GM23338 (cell line): ENCODE measurements at regions not wholly inside any gene's neighbourhood (a gene's known extent, or its start where the extent isn't known, plus 50 kb on each side); places are given as distances from the start of the nearest gene placed in this dataset.

Experiments used
- ATAC-seq: fragments of 200-7000 bp; cut with Tn5 transposase; 3 replicates; pipeline ENCODE4 v1.9.1; 2020
- DNase-seq: peaks from one replicate; pipeline ENCODE4 v3.0.0-alpha.2; 2015; ENCODE audit warnings: low spot score
- H2AFZ ChIP-seq: fragments of 200-600 bp; sonication (generic); 2 replicates; pipeline ENCODE4 v1.8.0; 2016; ENCODE audit warnings: antibody characterized with exemption, mild to moderate bottlenecking, moderate library complexity
- H3F3A ChIP-seq: fragments of 200-600 bp; sonication (generic); replicated peaks from 2 replicates; pipeline ENCODE4 v1.8.0; 2017; ENCODE audit warnings: antibody characterized with exemption, mixed run types, low read depth
- H3K27ac ChIP-seq: fragments of 200-600 bp; sonication (generic); 2 replicates; pipeline ENCODE4 v1.6.1; 2016; ENCODE audit warnings: low read depth
- H3K27me3 ChIP-seq: fragments of 200-600 bp; sonication (generic); 2 replicates; pipeline ENCODE4 v1.8.0; 2016; ENCODE audit warnings: mild to moderate bottlenecking, mixed run types, moderate library complexity; ENCODE audit not compliant: insufficient read depth
- H3K36me3 ChIP-seq: fragments of 200-600 bp; sonication (generic); 2 replicates; pipeline ENCODE4 v1.8.0; 2016; ENCODE audit warnings: mild to moderate bottlenecking; ENCODE audit not compliant: insufficient read depth
- H3K4me1 ChIP-seq: fragments of 200-600 bp; sonication (generic); 2 replicates; pipeline ENCODE4 v1.8.0; 2016; ENCODE audit warnings: mild to moderate bottlenecking, moderate library complexity; ENCODE audit not compliant: insufficient read depth
- H3K4me2 ChIP-seq: fragments of 200-600 bp; sonication (generic); 2 replicates; pipeline ENCODE4 v1.7.1; 2017; ENCODE audit warnings: mixed run types
- H3K4me3 ChIP-seq: fragments of 200-600 bp; sonication (generic); 2 replicates; pipeline ENCODE4 v1.6.1; 2016; ENCODE audit warnings: mixed run types
- H3K79me2 ChIP-seq: fragments of 200-600 bp; sonication (generic); replicated peaks from 2 replicates; pipeline ENCODE4 v1.8.0; 2017; ENCODE audit warnings: mild to moderate bottlenecking; ENCODE audit not compliant: insufficient read depth
- H3K9me2 ChIP-seq: fragments of 200-600 bp; sonication (generic); 2 replicates; pipeline ENCODE4 v1.8.0; 2017; ENCODE audit not compliant: insufficient read depth
- H4K20me1 ChIP-seq: fragments of 200-600 bp; sonication (generic); replicated peaks from 2 replicates; pipeline ENCODE4 v1.8.0; 2017; ENCODE audit warnings: mild to moderate bottlenecking; ENCODE audit not compliant: insufficient read depth
- H3K27ac Mint-ChIP-seq: 2 replicates; pipeline ENCODE4 v1.8.0; 2020; ENCODE audit warnings: inconsistent platforms, mild to moderate bottlenecking, moderate library complexity, mixed read lengths
- H3K27me3 Mint-ChIP-seq: 3 replicates; pipeline ENCODE4 v1.8.0; 2022; ENCODE audit warnings: low read depth, mild to moderate bottlenecking, moderate library complexity, mixed read lengths, inconsistent platforms; ENCODE audit not compliant: insufficient read depth, poor library complexity
- H3K36me3 Mint-ChIP-seq: 3 replicates; pipeline ENCODE4 v1.8.0; 2021; ENCODE audit warnings: low read depth, mild to moderate bottlenecking, inconsistent platforms, moderate library complexity, mixed read lengths
- H3K4me1 Mint-ChIP-seq: 3 replicates; pipeline ENCODE4 v1.8.0; 2020; ENCODE audit warnings: mild to moderate bottlenecking, inconsistent platforms, mixed read lengths
- H3K4me3 Mint-ChIP-seq: 3 replicates; pipeline ENCODE4 v1.8.0; 2021; ENCODE audit warnings: moderate library complexity, mild to moderate bottlenecking, inconsistent platforms, mixed read lengths
- H3K9me3 Mint-ChIP-seq: 3 replicates; pipeline ENCODE4 v1.8.0; 2020; ENCODE audit warnings: moderate library complexity, mild to moderate bottlenecking, inconsistent platforms, mixed read lengths
- CREB1 ChIP-seq: fragments of 250-450 bp; sonication (Bioruptor Pico); IDR thresholded peaks from 2 replicates; pipeline ENCODE4 v1.5.0; 2020; ENCODE audit warnings: low read depth, mild to moderate bottlenecking, moderate library complexity
- ETS1 ChIP-seq: IDR thresholded peaks from 2 replicates; pipeline ENCODE4 v1.6.1; 2016; ENCODE audit warnings: antibody characterized with exemption
- EZH2 ChIP-seq: fragments of 200-600 bp; sonication (generic); IDR thresholded peaks from one replicate; pipeline ENCODE4 v1.8.0; 2017; ENCODE audit warnings: antibody characterized with exemption, mild to moderate bottlenecking, low read depth; ENCODE audit not compliant: unreplicated experiment
- EZH2phosphoT487 ChIP-seq: fragments of 200-600 bp; sonication (generic); IDR thresholded peaks from one replicate; pipeline ENCODE4 v1.8.1; 2018; ENCODE audit warnings: antibody characterized with exemption; ENCODE audit not compliant: unreplicated experiment
- JUNB ChIP-seq: IDR thresholded peaks from one replicate; pipeline ENCODE4 v1.6.1; 2016; ENCODE audit warnings: antibody characterized with exemption; ENCODE audit not compliant: unreplicated experiment
- NANOG ChIP-seq: IDR thresholded peaks from 2 replicates; pipeline ENCODE4 v1.6.1; 2016; ENCODE audit warnings: antibody characterized with exemption, borderline replicate concordance
- REST ChIP-seq: IDR thresholded peaks from one replicate; pipeline ENCODE4 v1.6.1; 2018; ENCODE audit warnings: antibody characterized with exemption; ENCODE audit not compliant: unreplicated experiment
- STAT1 ChIP-seq: IDR thresholded peaks from one replicate; pipeline ENCODE4 v1.6.1; 2016; ENCODE audit warnings: antibody characterized with exemption; ENCODE audit not compliant: unreplicated experiment
- ZNF114 ChIP-seq: fragments of 250-450 bp; sonication (Bioruptor Pico); IDR thresholded peaks from 2 replicates; pipeline ENCODE4 v1.5.0; 2020; ENCODE audit warnings: mild to moderate bottlenecking, moderate library complexity
- ZNF462 ChIP-seq: fragments of 250-450 bp; sonication (Bioruptor Pico); IDR thresholded peaks from 2 replicates; pipeline ENCODE4 v1.5.0; 2020; ENCODE audit warnings: mild to moderate bottlenecking, moderate library complexity

- Mint-ChIP-seq H3K4me1 (no peaks in the 10 kb centered on the region), H3K27ac (no peak overlapping the region), H3K27me3 (peaks cover 2% of the 10 kb centered on the region), H3K9me3 (no peaks in the 10 kb centered on the region), H3K4me3 (no peak overlapping the region), H3K36me3 (no peaks in the 10 kb centered on the region)
- Histone ChIP-seq H3K27ac (no peak overlapping the region), H3K9me2 (no peaks in the 10 kb centered on the region), H3K4me1 (no peaks in the 10 kb centered on the region), H3K79me2 (no peaks in the 10 kb centered on the region), H2AFZ (no peak overlapping the region), H3F3A (no peaks in the 10 kb centered on the region), H3K27me3 (no peaks in the 10 kb centered on the region), H3K4me2 (no peak overlapping the region), H3K4me3 (no peak overlapping the region), H3K36me3 (no peaks in the 10 kb centered on the region), H4K20me1 (no peaks in the 10 kb centered on the region)
- no peak for DNase-seq
- no peak for ATAC-seq
- TF ChIP-seq EZH2phosphoT487 (no peak), STAT1 (no peak), ETS1 (no peak), CREB1 (CRISPR knock-in tag) (no peak)
Measured at GRCh38 chr6:1075880-1076279, 236.0 kb upstream of the FOXQ1 start.

GRCh38 chr6:1075444-1075843, 236.5 kb upstream of the FOXQ1 start:
- no peaks in the 10 kb centered on the region for H3K9me3 Mint-ChIP-seq
- peaks cover 4% of the 10 kb centered on the region for H3K27me3 Mint-ChIP-seq
- no peaks in the 10 kb centered on the region for H3K36me3 ChIP-seq
- H3K27ac ChIP-seq = no peak overlapping the region
- H3K4me2 ChIP-seq = no peak overlapping the region
- no peaks in the 10 kb centered on the region for H4K20me1 ChIP-seq
- no peaks in the 10 kb centered on the region for H3K9me2 ChIP-seq
- H3K4me1 ChIP-seq = no peaks in the 10 kb centered on the region
- ATAC-seq (no peak), DNase-seq (no peak)
- no peaks in the 10 kb centered on the region for H3K79me2 ChIP-seq
- H3F3A ChIP-seq = no peaks in the 10 kb centered on the region
- H3K4me3 ChIP-seq = no peak overlapping the region
- no peak overlapping the region for H3K4me3 Mint-ChIP-seq
- H3K36me3 Mint-ChIP-seq = no peaks in the 10 kb centered on the region
- H3K27me3 ChIP-seq = no peaks in the 10 kb centered on the region
- H2AFZ ChIP-seq = no peak overlapping the region
- TF ChIP-seq REST (no peak), ZNF462 (CRISPR knock-in tag) (no peak), ZNF114 (no peak), NANOG (no peak), JUNB (no peak), CREB1 (CRISPR knock-in tag) (no peak), EZH2 (no peak)
- H3K27ac Mint-ChIP-seq = no peak overlapping the region
- no peaks in the 10 kb centered on the region for H3K4me1 Mint-ChIP-seq
